ENCODE measurements at regions not wholly inside any gene's neighbourhood (a gene's known extent, or its start where the extent isn't known, plus 50 kb on each side); places are given as distances from the start of the nearest gene placed in this dataset.
"Not testable (repeated sequence)": the region's sequence is repeated elsewhere in the genome, so short reads cannot be mapped to it uniquely, and the experiment has no call there.

DNA sequence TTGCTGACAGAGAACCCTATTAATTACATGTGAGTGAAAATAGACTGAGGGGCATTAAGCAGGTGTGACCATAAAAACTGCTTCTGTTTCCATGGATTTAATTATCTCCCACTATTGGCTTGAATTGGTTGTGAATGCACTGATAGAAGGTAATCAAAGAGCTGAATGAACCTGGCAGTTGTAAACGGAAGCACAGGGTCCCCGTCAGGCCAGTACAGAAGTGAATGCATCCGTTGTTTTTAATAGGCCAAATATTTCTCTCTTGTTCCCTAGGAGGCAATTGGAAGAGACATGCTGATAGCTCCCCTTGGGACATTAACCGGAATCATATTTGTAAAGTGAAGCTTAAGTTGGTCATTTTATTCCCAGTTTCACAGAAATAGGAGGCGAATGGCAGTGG, 147.0 kb downstream of the CAVIN4 start:
- in situ Hi-C loops (cut with HindIII; ENCODE audit: low pct_unique_long_range_greater_than_20kb, low sequenced_read_pairs): no loop called here
- TF ChIP-seq JUND (IDR thresholded peaks at IDR 0.05; ENCODE audit: low read depth): no peak
- no peak for DNase-seq (ENCODE audit: low read depth in 1 of 2, low spot score in 1 of 2)

DNA sequence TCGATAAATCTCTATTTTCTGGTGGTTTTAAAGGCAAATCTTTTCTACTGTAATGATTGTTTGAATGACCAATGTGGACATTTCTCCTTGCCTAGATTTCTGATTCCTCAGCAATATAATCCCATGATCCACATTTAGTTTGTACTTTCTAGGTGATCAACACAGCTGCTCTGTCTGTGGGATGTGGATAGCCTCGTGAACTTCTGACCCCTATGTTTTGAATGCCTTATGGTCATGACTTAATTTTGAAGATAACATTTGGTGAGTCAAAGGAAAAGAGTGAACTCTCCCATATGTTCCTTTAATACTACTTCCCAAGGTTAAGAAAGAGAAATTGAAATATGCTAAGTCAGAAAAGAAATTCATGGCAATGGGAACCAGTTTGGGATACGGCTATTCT, 147.5 kb downstream of the CAVIN4 start:
- no peak for TF ChIP-seq JUND (IDR thresholded peaks at IDR 0.05; ENCODE audit: low read depth)
- in situ Hi-C loops (cut with HindIII; ENCODE audit: low pct_unique_long_range_greater_than_20kb, low sequenced_read_pairs): no loop called here
- no peak for DNase-seq (ENCODE audit: low read depth in 1 of 2, low spot score in 1 of 2)

DNA sequence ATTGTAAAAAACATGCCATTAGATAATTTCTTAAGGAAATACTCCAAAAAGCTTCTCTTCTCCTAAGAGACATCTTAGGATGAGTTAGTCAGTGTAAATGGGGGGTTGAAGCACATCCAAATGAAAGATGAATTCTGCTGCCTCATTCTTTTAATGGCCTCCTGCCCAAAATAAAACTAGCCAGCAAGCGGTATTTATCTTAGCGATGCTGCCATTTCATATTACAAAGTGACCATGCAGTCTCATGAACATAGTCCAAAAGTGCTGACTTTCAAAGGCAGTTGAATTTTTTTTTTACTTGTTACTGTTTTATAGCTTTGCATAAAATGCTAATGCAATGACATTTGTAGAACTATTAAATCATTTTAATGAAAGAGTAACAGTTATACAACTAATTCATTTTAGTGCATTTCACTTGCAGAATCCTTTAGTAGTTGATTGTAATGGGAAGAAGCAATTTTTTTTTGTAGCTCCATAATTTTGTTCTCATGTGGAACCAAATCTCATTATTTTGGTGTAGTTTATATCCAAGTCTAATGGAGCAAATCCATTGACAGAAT, 151.5 kb downstream of the CAVIN4 start:
- in situ Hi-C loops (cut with HindIII; ENCODE audit: low pct_unique_long_range_greater_than_20kb, low sequenced_read_pairs): no loop called here

DNA sequence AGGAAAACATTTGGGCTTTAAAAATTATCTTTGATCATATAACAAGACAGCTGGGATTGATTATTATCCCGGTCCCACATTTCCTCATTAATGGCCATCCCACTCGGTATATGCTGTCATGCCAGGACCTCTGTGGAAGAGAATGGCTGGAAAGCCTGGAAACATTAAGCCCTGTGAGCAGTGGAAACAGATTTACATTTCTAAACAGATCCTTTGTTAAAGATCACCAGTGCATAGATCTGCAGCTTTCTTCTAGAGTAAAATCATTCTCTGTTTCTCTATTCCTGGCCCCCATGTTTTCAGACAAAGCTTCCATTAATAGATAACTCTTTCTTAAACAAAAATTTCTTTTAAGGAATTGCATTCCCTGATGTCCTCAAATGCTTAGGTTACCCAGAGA, 152.2 kb downstream of the CAVIN4 start:
- in situ Hi-C loops (cut with HindIII; ENCODE audit: low pct_unique_long_range_greater_than_20kb, low sequenced_read_pairs): no loop called here
- no peak for DNase-seq (ENCODE audit: low read depth in 1 of 2, low spot score in 1 of 2)
- no peak for TF ChIP-seq JUND (IDR thresholded peaks at IDR 0.05; ENCODE audit: low read depth)

More for the DNA sequence above, 151.5 kb downstream of the CAVIN4 start:
- no peak for TF ChIP-seq JUND (IDR thresholded peaks at IDR 0.05; ENCODE audit: low read depth)
- DNase-seq (ENCODE audit: low read depth in 1 of 2, low spot score in 1 of 2): no peak

DNA sequence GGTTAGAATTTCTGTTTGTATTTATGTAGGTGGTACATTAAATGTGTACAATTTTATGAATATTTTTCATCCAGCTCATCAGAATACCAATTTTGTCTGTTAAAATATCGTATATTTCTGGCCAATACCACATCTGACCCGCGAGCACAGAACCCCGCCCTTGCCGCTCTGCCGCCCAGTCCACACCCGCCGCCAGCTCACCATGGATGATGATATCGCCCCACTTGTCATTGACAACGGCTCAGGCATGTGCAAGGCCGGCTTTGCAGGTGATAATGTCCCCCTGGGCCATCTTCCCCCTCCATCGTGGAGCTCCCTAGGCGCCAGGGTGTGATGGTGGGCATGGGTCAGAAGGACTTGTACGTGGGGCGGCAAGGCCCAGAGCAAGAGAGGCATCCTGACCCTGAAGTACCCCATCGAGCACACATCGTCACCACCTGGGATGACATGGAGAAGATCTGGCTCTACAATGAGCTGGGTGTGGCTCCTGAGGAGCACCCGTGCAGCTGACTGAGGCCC, 153.2 kb downstream of the CAVIN4 start:
- no peak for TF ChIP-seq JUND (IDR thresholded peaks at IDR 0.05; ENCODE audit: low read depth)
- in situ Hi-C loops (cut with HindIII; ENCODE audit: low pct_unique_long_range_greater_than_20kb, low sequenced_read_pairs): no loop called here
- no peak for DNase-seq (ENCODE audit: low read depth in 1 of 2, low spot score in 1 of 2)

GRCh38 chr9:100731557-100731956, 153.7 kb downstream of the CAVIN4 start:
- in situ Hi-C loops (cut with HindIII; ENCODE audit: low pct_unique_long_range_greater_than_20kb, low sequenced_read_pairs): no loop called here
- DNase-seq (ENCODE audit: low read depth in 1 of 2, low spot score in 1 of 2): no peak
- TF ChIP-seq JUND (IDR thresholded peaks at IDR 0.05; ENCODE audit: low read depth): no peak

GRCh38 chr9:100739208-100739607, 161.3 kb downstream of the CAVIN4 start:
- TF ChIP-seq JUND (IDR thresholded peaks at IDR 0.05; ENCODE audit: low read depth): no peak
- DNase-seq (ENCODE audit: low read depth in 1 of 2, low spot score in 1 of 2): no peak
- in situ Hi-C loops (cut with HindIII; ENCODE audit: low pct_unique_long_range_greater_than_20kb, low sequenced_read_pairs): no loop called here

DNA sequence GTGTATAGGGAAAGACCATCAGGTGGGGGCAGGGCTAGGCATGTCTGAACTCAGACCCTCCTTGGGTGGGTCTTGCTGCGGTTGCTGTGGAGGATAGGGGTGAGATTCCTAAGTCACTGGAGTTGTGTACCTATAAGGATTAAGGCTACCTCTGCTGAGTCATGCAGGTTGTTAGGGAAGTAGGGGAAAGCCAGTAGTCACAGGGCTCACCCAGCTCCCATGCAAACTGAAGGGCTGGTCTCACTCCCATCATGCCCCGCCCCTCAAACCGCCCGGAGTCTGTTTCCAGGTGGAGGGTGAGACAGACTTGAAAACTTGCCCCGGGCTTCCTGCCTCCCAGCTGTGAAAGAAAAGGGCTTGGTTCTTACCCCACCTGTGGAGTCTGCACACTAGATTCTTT, 161.8 kb downstream of the CAVIN4 start:
- in situ Hi-C loops (cut with HindIII; ENCODE audit: low pct_unique_long_range_greater_than_20kb, low sequenced_read_pairs): no loop called here
- no peak for TF ChIP-seq JUND (IDR thresholded peaks at IDR 0.05; ENCODE audit: low read depth)
- no peak for DNase-seq (ENCODE audit: low read depth in 1 of 2, low spot score in 1 of 2)

- in situ Hi-C loops (cut with HindIII; ENCODE audit: low pct_unique_long_range_greater_than_20kb, low sequenced_read_pairs); DNase-seq (ENCODE audit: low read depth in 1 of 2, low spot score in 1 of 2): not testable (repeated sequence)
These were observed 171.1 kb downstream of the CAVIN4 start for GRCh38 chr9:100748930-100749329.

- DNase-seq (ENCODE audit: low read depth in 1 of 2, low spot score in 1 of 2): no peak
- TF ChIP-seq JUND (IDR thresholded peaks at IDR 0.05; ENCODE audit: low read depth): no peak
- in situ Hi-C loops (cut with HindIII; ENCODE audit: low pct_unique_long_range_greater_than_20kb, low sequenced_read_pairs): no loop called here
These were observed 178.3 kb downstream of the CAVIN4 start for GRCh38 chr9:100756217-100756616.

- DNase-seq (ENCODE audit: low read depth in 1 of 2, low spot score in 1 of 2): no peak
- in situ Hi-C loops (cut with HindIII; ENCODE audit: low pct_unique_long_range_greater_than_20kb, low sequenced_read_pairs): no loop called here
- no peak for TF ChIP-seq JUND (IDR thresholded peaks at IDR 0.05; ENCODE audit: low read depth)
These were observed 181.3 kb downstream of the CAVIN4 start for GRCh38 chr9:100759215-100759614.

DNA sequence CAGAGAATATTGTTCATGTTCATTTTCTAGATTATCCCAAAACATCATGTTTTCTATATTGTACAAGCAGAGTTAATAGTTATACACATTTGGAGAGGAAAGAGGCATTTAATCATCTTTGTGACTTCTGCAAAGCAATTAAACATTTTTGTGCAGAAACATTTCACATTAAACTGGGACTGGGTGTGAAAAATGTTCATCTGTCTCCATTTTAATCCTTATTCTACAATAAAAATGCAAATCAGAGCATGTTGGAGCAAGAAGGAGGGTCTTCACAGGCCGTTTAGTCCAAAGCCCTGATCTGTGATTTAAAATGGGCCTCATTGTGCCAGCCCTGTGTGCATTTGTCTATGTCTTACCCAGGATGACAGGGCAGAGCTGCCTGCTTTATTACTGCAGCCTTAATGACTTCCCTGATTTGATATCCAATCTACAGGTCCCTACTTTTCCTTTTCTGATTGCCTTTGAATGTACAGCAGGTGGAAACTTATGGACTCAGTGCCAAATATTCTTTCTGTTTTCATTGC, 183.5 kb downstream of the CAVIN4 start:
- in situ Hi-C loops (cut with HindIII; ENCODE audit: low pct_unique_long_range_greater_than_20kb, low sequenced_read_pairs): no loop called here
- TF ChIP-seq JUND (IDR thresholded peaks at IDR 0.05; ENCODE audit: low read depth): no peak
- DNase-seq (ENCODE audit: low read depth in 1 of 2, low spot score in 1 of 2): no peak

GRCh38 chr9:100774326-100774725, 196.4 kb downstream of the CAVIN4 start:
- DNase-seq (ENCODE audit: low read depth in 1 of 2, low spot score in 1 of 2): no peak
- no peak for TF ChIP-seq JUND (IDR thresholded peaks at IDR 0.05; ENCODE audit: low read depth)
- in situ Hi-C loops (cut with HindIII; ENCODE audit: low pct_unique_long_range_greater_than_20kb, low sequenced_read_pairs): no loop called here

DNA sequence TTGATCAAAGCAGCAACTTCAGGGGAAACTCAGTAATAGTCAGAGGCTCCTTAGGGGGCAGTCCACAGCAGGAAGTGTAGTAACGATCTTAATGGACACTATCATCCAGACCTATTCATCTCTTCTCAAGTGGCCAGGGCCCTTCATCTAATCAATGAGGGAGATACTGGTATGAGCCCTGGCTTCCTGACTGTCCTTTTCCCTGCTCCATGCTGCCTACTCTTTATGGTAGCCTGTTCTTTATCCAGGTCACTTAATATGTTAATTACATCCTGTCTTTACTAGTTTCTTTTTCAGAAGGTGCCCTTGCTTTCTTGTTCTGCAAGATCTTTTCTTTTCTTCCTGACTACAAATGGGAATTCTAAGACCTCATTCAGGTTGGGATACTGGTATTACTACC, 197.1 kb downstream of the CAVIN4 start:
- in situ Hi-C loops (cut with HindIII; ENCODE audit: low pct_unique_long_range_greater_than_20kb, low sequenced_read_pairs): no loop called here
- no peak for TF ChIP-seq JUND (IDR thresholded peaks at IDR 0.05; ENCODE audit: low read depth)
- no peak for DNase-seq (ENCODE audit: low read depth in 1 of 2, low spot score in 1 of 2)
